HepG2 (cell line): ENCODE measurements at regions not wholly inside any gene's neighbourhood (a gene's known extent, or its start where the extent isn't known, plus 50 kb on each side); places are given as distances from the start of the nearest gene placed in this dataset.

ENCODE experiments used
- ATAC-seq: fragments of 200-7000 bp; cut with Tn5 transposase; 3 replicates; pipeline ENCODE4 v1.9.1; 2020; ENCODE audit warnings: mild to moderate bottlenecking, moderate library complexity
- BruUV-seq: library from RNA; stranded (reverse); fragments of 400-500 nt; replicated peaks from 2 replicates; lab custom pipeline; 2021; lab: Mats Ljungman, UMichigan
- CTCF ChIA-PET: fragments of 300-600 bp; formaldehyde crosslinking; extraction: SDS; loops from one replicate; lab custom pipeline; 2021; ENCODE audit warnings: low total read pairs, inconsistent platforms, low intra/inter-chr PET ratio; lab: Yijun Ruan, JAX
- POLR2A ChIA-PET: fragments of 350-600 bp; sonication (Branson Sonifier 250); formaldehyde crosslinking; loops from one replicate; lab custom pipeline; 2020; ENCODE audit warnings: antibody characterized with exemption, inconsistent platforms; lab: Yijun Ruan, JAX
- DNase-seq: peaks from one replicate; pipeline ENCODE4 v3.0.0-alpha.2; 2015; ENCODE audit warnings: low spot score
- FAIRE-seq: peaks from 3 replicates; lab custom pipeline; 2011; peaks lifted over from hg19 to GRCh38; lab: Jason Lieb, UNC
- H2AFZ ChIP-seq: one replicate; pipeline ENCODE4 v1.6.1; 2011; ENCODE audit warnings: low read length, inconsistent platforms
- H3K27ac ChIP-seq: fragments of 300-600 bp; 3 replicates; pipeline ENCODE4 v1.8.0; 2011; ENCODE audit warnings: mixed run types, mild to moderate bottlenecking, mixed read lengths, low read length, inconsistent platforms; ENCODE audit not compliant: insufficient read depth; ENCODE audit errors: extremely low read length
- H3K27me3 ChIP-seq, 2 experiments: fragments of 200-600 bp in 1 of 2; 2 replicates in 1 of 2; 3 replicates in 1 of 2; pipeline versions ENCODE4 v1.6.0 to v1.8.0; 2011; ENCODE audit warnings: low read length in 2 of 2, mild to moderate bottlenecking in 2 of 2, moderate library complexity in 2 of 2, inconsistent platforms in 1 of 2; ENCODE audit not compliant: insufficient read depth in 2 of 2, control insufficient read depth in 1 of 2
- H3K36me3 ChIP-seq, 2 experiments: fragments of 200-600 bp in 1 of 2; replicated peaks in 1 of 2; 2 replicates in 1 of 2; 3 replicates in 1 of 2; pipeline versions ENCODE4 v1.5.1 to v1.8.0; 2011; ENCODE audit warnings: low read length in 2 of 2, inconsistent platforms in 1 of 2; ENCODE audit not compliant: insufficient read depth in 2 of 2, control insufficient read depth in 1 of 2
- H3K4me1 ChIP-seq: 2 replicates; pipeline ENCODE4 v1.5.1; 2012; ENCODE audit warnings: low read length, inconsistent platforms; ENCODE audit not compliant: insufficient read depth
- H3K4me2 ChIP-seq: 2 replicates; pipeline ENCODE4 v1.6.0; 2011; ENCODE audit warnings: low read depth, low read length, inconsistent platforms
- H3K4me3 ChIP-seq, 3 experiments: fragments of 200-600 bp in 1 of 3; sonication (generic), shearing (Covaris generic) in 1 of 3; replicated peaks in 1 of 3; 2 replicates each; pipeline ENCODE4 v1.5.1; 2011 to 2016; ENCODE audit warnings: low read length in 3 of 3, inconsistent platforms in 2 of 3, low read depth in 2 of 3, mild to moderate bottlenecking in 2 of 3, control low read depth in 1 of 3, mixed read lengths in 1 of 3; ENCODE audit not compliant: insufficient read depth in 1 of 3
- H3K79me2 ChIP-seq: one replicate; pipeline ENCODE4 v1.6.1; 2011; ENCODE audit warnings: low read length, inconsistent platforms; ENCODE audit not compliant: insufficient read depth
- H3K9ac ChIP-seq: 2 replicates; pipeline ENCODE4 v1.6.0; 2011; ENCODE audit warnings: mild to moderate bottlenecking, low read depth, low read length, inconsistent platforms; ENCODE audit not compliant: insufficient read depth
- H3K9me3 ChIP-seq: 2 replicates; pipeline ENCODE4 v1.5.1; 2012; ENCODE audit warnings: mild to moderate bottlenecking, low read length
- H4K20me1 ChIP-seq: 2 replicates; pipeline ENCODE4 v1.6.0; 2011; ENCODE audit warnings: inconsistent platforms, mild to moderate bottlenecking, low read length, moderate library complexity; ENCODE audit not compliant: insufficient read depth
- CCAR2 ChIP-seq: fragments of 200-400 bp; formaldehyde crosslinking; optimal IDR thresholded peaks from 2 replicates; pipeline ENCODE3; 2018; ENCODE audit warnings: low read depth, mild to moderate bottlenecking, low read length, moderate library complexity
- HOXA9 ChIP-seq: sonication (generic); formaldehyde crosslinking; IDR thresholded peaks from 2 replicates; pipeline ENCODE4 v1.8.1; 2022; ENCODE audit warnings: missing genetic modification reagents, mild to moderate bottlenecking, moderate library complexity, borderline replicate concordance
- NFATC3 ChIP-seq: sonication (generic); formaldehyde crosslinking; IDR thresholded peaks from 2 replicates; pipeline ENCODE4 v1.5.1; 2020; ENCODE audit warnings: mild to moderate bottlenecking, missing genetic modification reagents
- PBX2 ChIP-seq: IDR thresholded peaks from 2 replicates; pipeline ENCODE4 v1.6.1; 2016; ENCODE audit warnings: control low read depth
- POLR2A ChIP-seq, 2 experiments: IDR thresholded peaks; 2 replicates each; pipeline ENCODE4 v1.6.1; 2011; ENCODE audit warnings: low read depth in 2 of 2, low read length in 2 of 2, mild to moderate bottlenecking in 1 of 2, moderate library complexity in 1 of 2; ENCODE audit not compliant: insufficient read depth in 1 of 2
- ZFYVE20 ChIP-seq: sonication (generic); formaldehyde crosslinking; IDR thresholded peaks from 2 replicates; pipeline ENCODE4 v1.8.0; 2023; ENCODE audit warnings: low read depth, mild to moderate bottlenecking, moderate library complexity, missing genetic modification reagents, borderline replicate concordance
- ZMYM2 ChIP-seq: sonication (generic); formaldehyde crosslinking; IDR thresholded peaks from 2 replicates; pipeline ENCODE4 v1.8.0; 2022; ENCODE audit warnings: mild to moderate bottlenecking, missing genetic modification reagents
- ZNF124 ChIP-seq: sonication (generic); formaldehyde crosslinking; IDR thresholded peaks from 2 replicates; pipeline ENCODE4 v1.4.0; 2020; ENCODE audit warnings: missing genetic modification reagents
- ZUFSP ChIP-seq: sonication (generic); formaldehyde crosslinking; IDR thresholded peaks from 2 replicates; pipeline ENCODE4 v1.9.0; 2021; ENCODE audit warnings: missing genetic modification reagents, mild to moderate bottlenecking, borderline replicate concordance
- WGBS: methylation state at CpG from one replicate; pipeline ENCODE4 v1.1.6; 2017; ENCODE audit warnings: low lambda C conversion rate; 5-methylcytosine and 5-hydroxymethylcytosine counted together
- in situ Hi-C: cut with HindIII; loops from 2 replicates; pipeline ENCODE4 v1.10.0; 2017; ENCODE audit warnings: low pct_unique_long_range_greater_than_20kb; ENCODE audit not compliant: extremely low pct_ligation_motif_present
- intact Hi-C: fragments of 100-400 bp; cut with micrococcal nuclease; formaldehyde crosslinking; loops from one replicate; pipeline ENCODE4 v1.10.0; 2022; ENCODE audit not compliant: unreplicated experiment
- TF ChIP-seq, protein P1 (sequence below): IDR thresholded peaks from 2 replicates; pipeline ENCODE4 v1.6.1; 2016
- TF ChIP-seq, protein P2 (sequence below): sonication (generic); formaldehyde crosslinking; IDR thresholded peaks from 2 replicates; pipeline ENCODE4 v1.9.0; 2021; ENCODE audit warnings: missing genetic modification reagents, borderline replicate concordance

- no peaks in the 10 kb centered on the region for H3K79me2 ChIP-seq
- H3K9ac ChIP-seq, result no peak overlapping the region
- FAIRE-seq, result no peak
- no peak for DNase-seq
- no peak for ATAC-seq
- H3K4me1 ChIP-seq, result no peaks in the 10 kb centered on the region
- no peaks in the 10 kb centered on the region for H3K36me3 ChIP-seq
- no peak overlapping the region for H3K4me3 ChIP-seq
- H4K20me1 ChIP-seq, result no peaks in the 10 kb centered on the region
- no peak overlapping the region for H3K4me2 ChIP-seq
- no peaks in the 10 kb centered on the region for H3K27me3 ChIP-seq
- no peak overlapping the region for H3K27ac ChIP-seq
- intact Hi-C loops (no loop called here), in situ Hi-C loops (no loop called here)
- no peak overlapping the region for H2AFZ ChIP-seq
- no TSS peak for BruUV-seq
- TF ChIP-seq, protein P1, sequence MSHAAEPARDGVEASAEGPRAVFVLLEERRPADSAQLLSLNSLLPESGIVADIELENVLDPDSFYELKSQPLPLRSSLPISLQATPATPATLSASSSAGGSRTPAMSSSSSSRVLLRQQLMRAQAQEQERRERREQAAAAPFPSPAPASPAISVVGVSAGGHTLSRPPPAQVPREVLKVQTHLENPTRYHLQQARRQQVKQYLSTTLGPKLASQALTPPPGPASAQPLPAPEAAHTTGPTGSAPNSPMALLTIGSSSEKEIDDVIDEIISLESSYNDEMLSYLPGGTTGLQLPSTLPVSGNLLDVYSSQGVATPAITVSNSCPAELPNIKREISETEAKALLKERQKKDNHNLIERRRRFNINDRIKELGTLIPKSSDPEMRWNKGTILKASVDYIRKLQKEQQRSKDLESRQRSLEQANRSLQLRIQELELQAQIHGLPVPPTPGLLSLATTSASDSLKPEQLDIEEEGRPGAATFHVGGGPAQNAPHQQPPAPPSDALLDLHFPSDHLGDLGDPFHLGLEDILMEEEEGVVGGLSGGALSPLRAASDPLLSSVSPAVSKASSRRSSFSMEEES, result no peak
- TF ChIP-seq ZMYM2 (no peak), NFATC3 (CRISPR knock-in tag) (no peak), ZUFSP (CRISPR knock-in tag) (no peak), HOXA9 (CRISPR knock-in tag) (no peak), ZNF124 (CRISPR knock-in tag) (no peak), PBX2 (no peak), CCAR2 (no peak), ZFYVE20 (CRISPR knock-in tag) (no peak), POLR2A (IDR thresholded peaks at IDR 0.05; ENCODE audit: insufficient read depth in 1 of 2, low read depth in 2 of 2, low read length in 2 of 2) (no peak)
- TF ChIP-seq, protein P2, sequence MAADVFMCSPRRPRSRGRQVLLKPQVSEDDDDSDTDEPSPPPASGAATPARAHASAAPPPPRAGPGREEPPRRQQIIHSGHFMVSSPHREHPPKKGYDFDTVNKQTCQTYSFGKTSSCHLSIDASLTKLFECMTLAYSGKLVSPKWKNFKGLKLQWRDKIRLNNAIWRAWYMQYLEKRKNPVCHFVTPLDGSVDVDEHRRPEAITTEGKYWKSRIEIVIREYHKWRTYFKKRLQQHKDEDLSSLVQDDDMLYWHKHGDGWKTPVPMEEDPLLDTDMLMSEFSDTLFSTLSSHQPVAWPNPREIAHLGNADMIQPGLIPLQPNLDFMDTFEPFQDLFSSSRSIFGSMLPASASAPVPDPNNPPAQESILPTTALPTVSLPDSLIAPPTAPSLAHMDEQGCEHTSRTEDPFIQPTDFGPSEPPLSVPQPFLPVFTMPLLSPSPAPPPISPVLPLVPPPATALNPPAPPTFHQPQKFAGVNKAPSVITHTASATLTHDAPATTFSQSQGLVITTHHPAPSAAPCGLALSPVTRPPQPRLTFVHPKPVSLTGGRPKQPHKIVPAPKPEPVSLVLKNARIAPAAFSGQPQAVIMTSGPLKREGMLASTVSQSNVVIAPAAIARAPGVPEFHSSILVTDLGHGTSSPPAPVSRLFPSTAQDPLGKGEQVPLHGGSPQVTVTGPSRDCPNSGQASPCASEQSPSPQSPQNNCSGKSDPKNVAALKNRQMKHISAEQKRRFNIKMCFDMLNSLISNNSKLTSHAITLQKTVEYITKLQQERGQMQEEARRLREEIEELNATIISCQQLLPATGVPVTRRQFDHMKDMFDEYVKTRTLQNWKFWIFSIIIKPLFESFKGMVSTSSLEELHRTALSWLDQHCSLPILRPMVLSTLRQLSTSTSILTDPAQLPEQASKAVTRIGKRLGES, result no peak
- WGBS, result 41% methylated on average over 2 of the region's 2 CpGs
- POLR2A ChIA-PET, result no interaction called here
- no peaks in the 10 kb centered on the region for H3K9me3 ChIP-seq
- CTCF ChIA-PET, result no interaction called here
Measured at GRCh38 chr11:90589735-90590134, 366.9 kb upstream of the CHORDC1 start.
